Tibial nerve (tissue), 4 donors: ENCODE measurements at regions not wholly inside any gene's neighbourhood (a gene's known extent, or its start where the extent isn't known, plus 50 kb on each side); places are given as distances from the start of the nearest gene placed in this dataset.
"Not testable (repeated sequence)": the region's sequence is repeated elsewhere in the genome, so short reads cannot be mapped to it uniquely, and the experiment has no call there.

ENCODE experiments used
- DNase-seq, 2 donors: peaks; one replicate each; pipeline ENCODE4 v3.0.0-alpha.2; 2019; ENCODE audit warnings: low spot score in 2 of 2
- H3K27ac ChIP-seq, 4 donors: fragments of 200-600 bp; sonication (generic) in 3 of 4; one replicate each; pipeline ENCODE4 v1.5.1; 2017 to 2019; ENCODE audit warnings: mild to moderate bottlenecking in 1 of 4
- H3K27me3 ChIP-seq, 2 donors: fragments of 200-600 bp; sonication (generic) in 1 of 2; one replicate each; pipeline versions ENCODE4 v1.5.1 to v1.6.0; 2017 to 2019
- H3K36me3 ChIP-seq, 3 donors: fragments of 200-600 bp; sonication (generic); one replicate each; pipeline ENCODE4 v1.5.1; 2018 to 2019
- H3K4me1 ChIP-seq, 4 donors: fragments of 200-600 bp; sonication (generic) in 3 of 4; one replicate each; pipeline ENCODE4 v1.5.1; 2017 to 2019
- H3K4me3 ChIP-seq, 4 donors: fragments of 200-600 bp; sonication (generic) in 3 of 4; one replicate each; pipeline ENCODE4 v1.5.1; 2017 to 2019; ENCODE audit warnings: mild to moderate bottlenecking in 1 of 4, moderate library complexity in 1 of 4
- H3K9me3 ChIP-seq, 4 donors: fragments of 200-600 bp; sonication (generic) in 3 of 4; one replicate each; pipeline ENCODE4 v1.5.1; 2017 to 2019
- EP300 ChIP-seq, 2 donors: sonication (generic); formaldehyde crosslinking; IDR thresholded peaks; one replicate each; pipeline ENCODE4 v1.6.1; 2017; ENCODE audit warnings: antibody characterized with exemption in 2 of 2, mild to moderate bottlenecking in 1 of 2
- POLR2A ChIP-seq, 2 donors: fragments of 450-650 bp; IDR thresholded peaks; one replicate each; pipeline ENCODE4 v1.6.1; 2017; ENCODE audit warnings: antibody characterized with exemption in 2 of 2, mild to moderate bottlenecking in 2 of 2, moderate library complexity in 2 of 2
- WGBS, 2 donors: methylation state at CpG; one replicate each; pipeline ENCODE4 v1.1.5; 2018; 5-methylcytosine and 5-hydroxymethylcytosine counted together
- TF ChIP-seq, protein P1 (sequence below), 5 experiments: fragments of 200-600 bp in 3 of 5; fragments of 450-650 bp in 2 of 5; sonication (generic) in 3 of 5; IDR thresholded peaks; one replicate each; pipeline ENCODE4 v1.5.1; 2016 to 2019; ENCODE audit warnings: antibody characterized with exemption in 5 of 5, mild to moderate bottlenecking in 3 of 5, moderate library complexity in 2 of 5

GRCh38 chr6:99711925-99712324, 105.3 kb downstream of the PRDM13 start:
- Histone ChIP-seq H3K4me1 (no peaks in the 10 kb centered on the region), H3K27me3 (no peaks in the 10 kb centered on the region), H3K36me3 (no peaks in the 10 kb centered on the region), H3K4me3 (no peak overlapping the region), H3K9me3 (peaks cover 0 to 8% (median 1%) of the 10 kb centered on the region in 4 donors), H3K27ac (no peak overlapping the region)
- no peak for DNase-seq
- TF ChIP-seq, protein P1, sequence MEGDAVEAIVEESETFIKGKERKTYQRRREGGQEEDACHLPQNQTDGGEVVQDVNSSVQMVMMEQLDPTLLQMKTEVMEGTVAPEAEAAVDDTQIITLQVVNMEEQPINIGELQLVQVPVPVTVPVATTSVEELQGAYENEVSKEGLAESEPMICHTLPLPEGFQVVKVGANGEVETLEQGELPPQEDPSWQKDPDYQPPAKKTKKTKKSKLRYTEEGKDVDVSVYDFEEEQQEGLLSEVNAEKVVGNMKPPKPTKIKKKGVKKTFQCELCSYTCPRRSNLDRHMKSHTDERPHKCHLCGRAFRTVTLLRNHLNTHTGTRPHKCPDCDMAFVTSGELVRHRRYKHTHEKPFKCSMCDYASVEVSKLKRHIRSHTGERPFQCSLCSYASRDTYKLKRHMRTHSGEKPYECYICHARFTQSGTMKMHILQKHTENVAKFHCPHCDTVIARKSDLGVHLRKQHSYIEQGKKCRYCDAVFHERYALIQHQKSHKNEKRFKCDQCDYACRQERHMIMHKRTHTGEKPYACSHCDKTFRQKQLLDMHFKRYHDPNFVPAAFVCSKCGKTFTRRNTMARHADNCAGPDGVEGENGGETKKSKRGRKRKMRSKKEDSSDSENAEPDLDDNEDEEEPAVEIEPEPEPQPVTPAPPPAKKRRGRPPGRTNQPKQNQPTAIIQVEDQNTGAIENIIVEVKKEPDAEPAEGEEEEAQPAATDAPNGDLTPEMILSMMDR (IDR thresholded peaks at IDR 0.05): no peak
- no peak for TF ChIP-seq EP300 (IDR thresholded peaks at IDR 0.05)
- 89 to 92% methylated on average over 6 of the region's 6 CpGs for WGBS, 2 donors

- H3K27ac ChIP-seq: no peak overlapping the region
- H3K4me1 ChIP-seq: no peaks in the 10 kb centered on the region
- no peak overlapping the region for H3K4me3 ChIP-seq
- no peaks in the 10 kb centered on the region for H3K27me3 ChIP-seq
- WGBS, 2 donors: 41 to 45% methylated on average over 3 of the region's 3 CpGs
- TF ChIP-seq, protein P1 (IDR thresholded peaks at IDR 0.05): no peak
- TF ChIP-seq EP300 (IDR thresholded peaks at IDR 0.05) (no peak), POLR2A (IDR thresholded peaks at IDR 0.05) (no peak)
- peaks cover 0 to 9% (median 1%) of the 10 kb centered on the region in 4 donors for H3K9me3 ChIP-seq
- DNase-seq: no peak
- H3K36me3 ChIP-seq: no peaks in the 10 kb centered on the region
Observed at GRCh38 chr6:99712519-99712918, 105.9 kb downstream of the PRDM13 start.

DNA sequence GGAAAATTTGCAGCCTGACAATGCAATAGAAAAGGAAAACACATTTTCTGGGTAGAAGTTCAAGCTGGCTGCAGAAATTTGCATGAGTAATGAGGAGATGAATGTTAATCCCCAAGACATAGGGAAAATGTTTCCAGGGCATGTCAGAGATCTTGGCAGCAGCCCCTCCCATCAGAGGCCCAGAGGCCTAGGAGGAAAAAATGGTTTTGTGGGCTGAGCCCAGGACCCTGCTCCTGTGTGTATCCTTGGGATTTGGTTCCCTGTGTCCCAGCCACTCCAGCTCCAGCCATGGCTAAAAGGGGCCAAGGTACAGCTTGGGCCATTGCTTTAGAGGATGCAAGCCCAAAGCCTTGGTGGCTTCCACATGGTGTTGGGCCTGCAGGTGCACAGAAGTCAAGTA, 115.4 kb downstream of the PRDM13 start:
- peaks cover 0 to 11% (median 0%) of the 10 kb centered on the region in 4 donors for H3K9me3 ChIP-seq
- H3K4me1 ChIP-seq, H3K27me3 ChIP-seq, H3K4me3 ChIP-seq, DNase-seq, H3K27ac ChIP-seq, H3K36me3 ChIP-seq: not testable (repeated sequence)

- not testable (repeated sequence) for H3K27me3 ChIP-seq, H3K27ac ChIP-seq, H3K4me1 ChIP-seq, H3K4me3 ChIP-seq, H3K9me3 ChIP-seq, DNase-seq, H3K36me3 ChIP-seq
- WGBS, 2 donors: 91 to 97% methylated on average over 6 of the region's 6 CpGs
Observed at GRCh38 chr6:99730237-99730636, 123.6 kb downstream of the PRDM13 start.

- H3K27ac ChIP-seq: no peak overlapping the region
- WGBS, 2 donors: 47 to 69% methylated on average over 1 of the region's 1 CpG
- no peak for TF ChIP-seq POLR2A (IDR thresholded peaks at IDR 0.05)
- TF ChIP-seq, protein P1 (IDR thresholded peaks at IDR 0.05): no peak
- no peak for TF ChIP-seq EP300 (IDR thresholded peaks at IDR 0.05)
- H3K4me3 ChIP-seq: no peak overlapping the region
- H3K9me3 ChIP-seq: no peaks in the 10 kb centered on the region
- DNase-seq: no peak
- peaks cover 0 to 14% of the 10 kb centered on the region in 2 donors for H3K27me3 ChIP-seq
- H3K4me1 ChIP-seq: no peaks in the 10 kb centered on the region
- no peaks in the 10 kb centered on the region for H3K36me3 ChIP-seq
Observed at GRCh38 chr6:99736302-99736701, 129.7 kb downstream of the PRDM13 start.

- Histone ChIP-seq H3K36me3 (no peaks in the 10 kb centered on the region), H3K9me3 (no peaks in the 10 kb centered on the region), H3K27me3 (peaks cover 0 to 14% of the 10 kb centered on the region in 2 donors), H3K27ac (no peak overlapping the region), H3K4me3 (no peak overlapping the region), H3K4me1 (no peaks in the 10 kb centered on the region)
- no peak for DNase-seq
- TF ChIP-seq POLR2A (IDR thresholded peaks at IDR 0.05) (no peak), EP300 (IDR thresholded peaks at IDR 0.05) (no peak)
- TF ChIP-seq, protein P1 (IDR thresholded peaks at IDR 0.05): no peak
- WGBS, 2 donors: 50 to 54% methylated on average over 2 of the region's 2 CpGs
Observed at GRCh38 chr6:99739526-99739925, 132.9 kb downstream of the PRDM13 start.
